ENCODE measurements at regions not wholly inside any gene's neighbourhood (a gene's known extent, or its start where the extent isn't known, plus 50 kb on each side); places are given as distances from the start of the nearest gene placed in this dataset.

DNA sequence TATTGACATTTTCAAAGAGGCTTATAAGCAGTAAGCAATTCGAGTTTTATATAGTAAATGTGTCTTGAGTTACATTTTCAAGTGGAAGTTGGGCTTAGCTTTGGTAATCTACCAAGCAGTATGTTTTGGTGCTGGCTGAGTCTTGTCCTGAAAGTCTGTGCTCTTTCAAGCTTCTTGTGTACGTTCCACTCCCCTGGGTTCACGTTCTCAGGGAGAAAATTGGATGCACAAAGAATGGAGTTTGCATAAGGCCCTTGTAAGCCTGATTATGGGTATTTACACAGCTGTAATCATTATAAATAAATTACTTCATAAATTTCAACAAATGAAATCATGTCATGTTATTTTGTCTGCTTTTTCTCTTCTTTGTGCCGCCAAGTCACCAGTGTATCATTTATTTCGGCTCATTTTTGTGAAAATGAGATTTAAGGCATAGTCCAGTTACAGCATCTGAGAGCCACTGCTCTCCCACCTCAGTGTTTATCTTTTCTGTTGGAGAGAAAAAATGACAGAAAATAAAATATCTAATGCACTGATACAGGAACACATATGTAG lies 262.5 kb downstream of the BTBD3 start:
- no peak overlapping the region for H3K27ac ChIP-seq (ENCODE audit: low read depth, low read length)
- H3K4me1 Mint-ChIP-seq (ENCODE audit: low read depth, unreplicated experiment), result peaks cover 4% of the 10 kb centered on the region
- no peaks in the 10 kb centered on the region for H3K4me1 ChIP-seq (ENCODE audit: insufficient read depth, low read length)
- no peaks in the 10 kb centered on the region for H3K9me3 Mint-ChIP-seq (ENCODE audit: unreplicated experiment)
- no peak overlapping the region for H3K4me3 Mint-ChIP-seq (ENCODE audit: unreplicated experiment)
- H3K27me3 ChIP-seq (ENCODE audit: insufficient read depth, low read length), result no peaks in the 10 kb centered on the region
- TF ChIP-seq, protein P1, sequence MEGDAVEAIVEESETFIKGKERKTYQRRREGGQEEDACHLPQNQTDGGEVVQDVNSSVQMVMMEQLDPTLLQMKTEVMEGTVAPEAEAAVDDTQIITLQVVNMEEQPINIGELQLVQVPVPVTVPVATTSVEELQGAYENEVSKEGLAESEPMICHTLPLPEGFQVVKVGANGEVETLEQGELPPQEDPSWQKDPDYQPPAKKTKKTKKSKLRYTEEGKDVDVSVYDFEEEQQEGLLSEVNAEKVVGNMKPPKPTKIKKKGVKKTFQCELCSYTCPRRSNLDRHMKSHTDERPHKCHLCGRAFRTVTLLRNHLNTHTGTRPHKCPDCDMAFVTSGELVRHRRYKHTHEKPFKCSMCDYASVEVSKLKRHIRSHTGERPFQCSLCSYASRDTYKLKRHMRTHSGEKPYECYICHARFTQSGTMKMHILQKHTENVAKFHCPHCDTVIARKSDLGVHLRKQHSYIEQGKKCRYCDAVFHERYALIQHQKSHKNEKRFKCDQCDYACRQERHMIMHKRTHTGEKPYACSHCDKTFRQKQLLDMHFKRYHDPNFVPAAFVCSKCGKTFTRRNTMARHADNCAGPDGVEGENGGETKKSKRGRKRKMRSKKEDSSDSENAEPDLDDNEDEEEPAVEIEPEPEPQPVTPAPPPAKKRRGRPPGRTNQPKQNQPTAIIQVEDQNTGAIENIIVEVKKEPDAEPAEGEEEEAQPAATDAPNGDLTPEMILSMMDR (IDR thresholded peaks at IDR 0.05; ENCODE audit: insufficient read depth, low read depth, low read length), result no peak
- TF ChIP-seq EZH2 (IDR thresholded peaks at IDR 0.05; ENCODE audit: insufficient read depth, low read length), result no peak
- H3K4me2 ChIP-seq (ENCODE audit: low read length), result no peak overlapping the region
- no peaks in the 10 kb centered on the region for H3K36me3 Mint-ChIP-seq (ENCODE audit: low read depth, unreplicated experiment)
- FAIRE-seq, result no peak
- no peak overlapping the region for H2AFZ ChIP-seq (ENCODE audit: low read depth, low read length)
- H3K36me3 ChIP-seq (ENCODE audit: insufficient read depth, low read length), result no peaks in the 10 kb centered on the region
- no peak overlapping the region for H3K4me3 ChIP-seq (ENCODE audit: insufficient read depth, low read depth, low read length)
- no peak overlapping the region for H3K9ac ChIP-seq (ENCODE audit: low read length)
- no peaks in the 10 kb centered on the region for H3K9me3 ChIP-seq (ENCODE audit: insufficient read depth, low read depth, low read length)
- no peaks in the 10 kb centered on the region for H3K79me2 ChIP-seq (ENCODE audit: insufficient read depth, low read length)
- no peak for DNase-seq (ENCODE audit: low read depth)
- no peak overlapping the region for H3K27ac Mint-ChIP-seq (ENCODE audit: unreplicated experiment)
- H3K27me3 Mint-ChIP-seq (ENCODE audit: low read depth, unreplicated experiment), result no peaks in the 10 kb centered on the region
- H4K20me1 ChIP-seq (ENCODE audit: insufficient read depth, low read length), result no peaks in the 10 kb centered on the region

DNA sequence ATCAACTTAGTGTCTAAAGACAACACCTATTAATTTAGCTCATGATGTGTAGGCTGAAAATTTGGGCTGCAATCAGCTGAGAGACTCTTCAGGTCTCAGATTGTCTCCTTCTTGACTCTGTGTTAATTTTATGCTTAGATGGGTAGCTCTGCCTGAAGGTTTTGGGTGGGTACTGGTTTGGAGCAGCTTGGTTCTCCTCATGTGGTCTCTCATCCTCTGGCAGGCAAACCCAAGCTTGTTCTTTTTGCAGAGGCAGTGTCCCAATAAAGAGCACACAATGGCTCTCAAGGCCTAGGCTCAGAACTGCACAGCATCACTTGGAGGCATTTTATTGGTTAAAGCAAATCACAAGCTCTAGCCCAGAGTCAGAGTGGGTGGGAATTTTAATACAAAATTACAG lies 280.6 kb downstream of the BTBD3 start:
- no peak for DNase-seq (ENCODE audit: low read depth)
- no peak overlapping the region for H3K4me3 Mint-ChIP-seq (ENCODE audit: unreplicated experiment)

DNA sequence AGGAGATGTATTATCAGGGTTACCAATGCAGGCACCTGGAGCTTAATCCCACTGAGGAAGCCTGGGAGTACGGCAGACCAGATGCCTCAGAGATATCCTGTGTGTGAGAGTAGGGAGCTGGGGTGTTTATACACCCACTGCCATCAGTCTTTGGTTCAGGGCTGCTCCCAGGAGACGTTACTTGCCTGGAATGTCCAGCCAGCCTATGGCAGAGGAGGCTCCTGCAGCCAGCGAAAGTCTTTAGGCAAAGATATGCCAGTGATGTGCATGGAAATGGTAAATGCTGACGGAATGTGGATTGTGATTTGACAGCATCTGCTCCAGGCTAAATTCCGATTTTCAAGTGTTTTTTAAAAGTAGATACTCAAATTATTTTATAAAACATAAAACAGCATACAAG lies 282.0 kb downstream of the BTBD3 start:
- Histone ChIP-seq H3K27ac (ENCODE audit: low read depth, low read length) (no peak overlapping the region), H3K36me3 (ENCODE audit: insufficient read depth, low read length) (no peaks in the 10 kb centered on the region), H4K20me1 (ENCODE audit: insufficient read depth, low read length) (no peaks in the 10 kb centered on the region), H3K4me1 (ENCODE audit: insufficient read depth, low read length) (no peaks in the 10 kb centered on the region), H3K9ac (ENCODE audit: low read length) (no peak overlapping the region), H3K79me2 (ENCODE audit: insufficient read depth, low read length) (no peaks in the 10 kb centered on the region), H2AFZ (ENCODE audit: low read depth, low read length) (no peak overlapping the region), H3K27me3 (ENCODE audit: insufficient read depth, low read length) (no peaks in the 10 kb centered on the region), H3K4me3 (ENCODE audit: insufficient read depth, low read depth, low read length) (no peak overlapping the region), H3K4me2 (ENCODE audit: low read length) (no peak overlapping the region), H3K9me3 (ENCODE audit: insufficient read depth, low read depth, low read length) (no peaks in the 10 kb centered on the region)
- DNase-seq (ENCODE audit: low read depth) (no peak), FAIRE-seq (no peak)
- Mint-ChIP-seq H3K27me3 (ENCODE audit: low read depth, unreplicated experiment) (peaks cover 2% of the 10 kb centered on the region), H3K36me3 (ENCODE audit: low read depth, unreplicated experiment) (no peaks in the 10 kb centered on the region), H3K4me1 (ENCODE audit: low read depth, unreplicated experiment) (peaks cover 9% of the 10 kb centered on the region), H3K27ac (ENCODE audit: unreplicated experiment) (no peak overlapping the region), H3K4me3 (ENCODE audit: unreplicated experiment) (no peak overlapping the region), H3K9me3 (ENCODE audit: unreplicated experiment) (no peaks in the 10 kb centered on the region)
- no peak for TF ChIP-seq EZH2 (IDR thresholded peaks at IDR 0.05; ENCODE audit: insufficient read depth, low read length)
- TF ChIP-seq, protein P1 (IDR thresholded peaks at IDR 0.05; ENCODE audit: insufficient read depth, low read depth, low read length), result no peak

More for the DNA sequence above, 280.6 kb downstream of the BTBD3 start:
- Mint-ChIP-seq H3K27ac (ENCODE audit: unreplicated experiment) (no peak overlapping the region), H3K9me3 (ENCODE audit: unreplicated experiment) (no peaks in the 10 kb centered on the region), H3K36me3 (ENCODE audit: low read depth, unreplicated experiment) (no peaks in the 10 kb centered on the region), H3K27me3 (ENCODE audit: low read depth, unreplicated experiment) (peaks cover 2% of the 10 kb centered on the region), H3K4me1 (ENCODE audit: low read depth, unreplicated experiment) (peaks cover 9% of the 10 kb centered on the region)
- FAIRE-seq, result no peak
- H3K79me2 ChIP-seq (ENCODE audit: insufficient read depth, low read length), result no peaks in the 10 kb centered on the region
- no peaks in the 10 kb centered on the region for H4K20me1 ChIP-seq (ENCODE audit: insufficient read depth, low read length)
- H3K4me2 ChIP-seq (ENCODE audit: low read length), result no peak overlapping the region
- no peak overlapping the region for H2AFZ ChIP-seq (ENCODE audit: low read depth, low read length)
- TF ChIP-seq, protein P1 (IDR thresholded peaks at IDR 0.05; ENCODE audit: insufficient read depth, low read depth, low read length), result no peak
- no peak for TF ChIP-seq EZH2 (IDR thresholded peaks at IDR 0.05; ENCODE audit: insufficient read depth, low read length)
- H3K9me3 ChIP-seq (ENCODE audit: insufficient read depth, low read depth, low read length), result no peaks in the 10 kb centered on the region
- no peaks in the 10 kb centered on the region for H3K36me3 ChIP-seq (ENCODE audit: insufficient read depth, low read length)
- H3K27me3 ChIP-seq (ENCODE audit: insufficient read depth, low read length), result no peaks in the 10 kb centered on the region
- H3K4me3 ChIP-seq (ENCODE audit: insufficient read depth, low read depth, low read length), result no peak overlapping the region
- no peak overlapping the region for H3K9ac ChIP-seq (ENCODE audit: low read length)
- no peaks in the 10 kb centered on the region for H3K4me1 ChIP-seq (ENCODE audit: insufficient read depth, low read length)
- no peak overlapping the region for H3K27ac ChIP-seq (ENCODE audit: low read depth, low read length)
